ENCODE measurements at regions not wholly inside any gene's neighbourhood (a gene's known extent, or its start where the extent isn't known, plus 50 kb on each side); places are given as distances from the start of the nearest gene placed in this dataset.

GRCh38 chr2:156752042-156752441 is 315.9 kb downstream of the GPD2 start:
- WGBS, 2 donors, result 88 to 93% methylated on average over 2 of the region's 2 CpGs
- no peak for TF ChIP-seq POLR2A (IDR thresholded peaks at IDR 0.05)
- TF ChIP-seq CTCF (IDR thresholded peaks at IDR 0.05), result no peak
- Histone ChIP-seq H3K36me3 (ENCODE audit: low read depth, missing control alignments) (no peaks in the 10 kb centered on the region), H3K4me3 (no peak overlapping the region), H3K4me1 (no peaks in the 10 kb centered on the region), H3K27ac (no peak overlapping the region), H3K27me3 (no peaks in the 10 kb centered on the region), H3K9me3 (no peaks in the 10 kb centered on the region)
- intact Hi-C loops (cut with DNase I; ENCODE audit: low total_unique reads), result no loop called here
- DNase-seq, result no peak

DNA sequence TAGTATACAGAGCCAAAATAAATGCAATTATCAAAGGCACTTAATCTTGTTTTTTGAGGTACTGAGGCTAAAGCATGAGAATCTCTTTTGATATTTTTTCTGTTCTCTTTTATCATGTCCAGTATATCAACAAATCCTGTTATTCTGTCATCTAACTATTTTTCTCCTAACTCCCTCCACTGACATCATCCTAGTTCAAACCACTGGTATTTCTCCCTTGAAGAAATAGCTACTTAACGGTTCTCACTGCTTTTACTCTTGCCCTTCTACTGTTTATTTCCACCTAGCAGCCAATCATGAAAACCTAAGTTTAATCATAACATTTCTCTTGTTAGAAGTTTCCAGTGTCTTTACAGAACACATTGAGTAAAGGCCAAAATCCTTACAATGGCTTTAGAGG is 317.6 kb downstream of the GPD2 start:
- Histone ChIP-seq H3K4me3 (no peak overlapping the region), H3K9me3 (no peaks in the 10 kb centered on the region), H3K27me3 (no peaks in the 10 kb centered on the region), H3K4me1 (no peaks in the 10 kb centered on the region), H3K27ac (no peak overlapping the region), H3K36me3 (ENCODE audit: low read depth, missing control alignments) (no peaks in the 10 kb centered on the region)
- no peak for TF ChIP-seq CTCF (IDR thresholded peaks at IDR 0.05)
- TF ChIP-seq POLR2A (IDR thresholded peaks at IDR 0.05), result no peak
- WGBS, 2 donors, result 68 to 81% methylated on average over 1 of the region's 1 CpG
- intact Hi-C loops (cut with DNase I; ENCODE audit: low total_unique reads), result no loop called here
- DNase-seq, result no peak

DNA sequence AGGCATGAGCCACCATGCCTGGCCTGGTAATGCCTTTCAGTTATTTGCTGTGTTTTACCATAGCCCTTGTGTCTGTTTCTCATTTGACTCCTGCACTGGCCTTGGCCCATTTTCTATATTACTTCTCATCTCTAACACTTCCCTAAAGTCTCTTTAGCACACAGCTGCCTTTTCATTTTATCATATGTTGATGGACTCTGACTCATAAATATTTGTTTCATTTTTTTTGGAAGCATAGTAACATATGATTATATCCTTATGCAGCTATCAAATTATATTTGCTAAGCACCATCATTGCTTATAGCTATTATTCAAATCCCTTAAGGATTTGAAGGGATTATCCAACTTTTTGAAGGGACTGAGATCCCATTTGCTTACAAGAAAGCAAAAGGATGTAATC is 320.3 kb downstream of the GPD2 start:
- H3K4me1 ChIP-seq, result no peaks in the 10 kb centered on the region
- intact Hi-C loops (cut with DNase I; ENCODE audit: low total_unique reads), result no loop called here
- H3K36me3 ChIP-seq (ENCODE audit: low read depth, missing control alignments), result no peaks in the 10 kb centered on the region
- H3K9me3 ChIP-seq, result no peaks in the 10 kb centered on the region
- TF ChIP-seq CTCF (IDR thresholded peaks at IDR 0.05), result no peak
- no peak for TF ChIP-seq POLR2A (IDR thresholded peaks at IDR 0.05)
- H3K27ac ChIP-seq, result no peak overlapping the region
- no peaks in the 10 kb centered on the region for H3K27me3 ChIP-seq
- H3K4me3 ChIP-seq, result no peak overlapping the region
- no peak for DNase-seq

DNA sequence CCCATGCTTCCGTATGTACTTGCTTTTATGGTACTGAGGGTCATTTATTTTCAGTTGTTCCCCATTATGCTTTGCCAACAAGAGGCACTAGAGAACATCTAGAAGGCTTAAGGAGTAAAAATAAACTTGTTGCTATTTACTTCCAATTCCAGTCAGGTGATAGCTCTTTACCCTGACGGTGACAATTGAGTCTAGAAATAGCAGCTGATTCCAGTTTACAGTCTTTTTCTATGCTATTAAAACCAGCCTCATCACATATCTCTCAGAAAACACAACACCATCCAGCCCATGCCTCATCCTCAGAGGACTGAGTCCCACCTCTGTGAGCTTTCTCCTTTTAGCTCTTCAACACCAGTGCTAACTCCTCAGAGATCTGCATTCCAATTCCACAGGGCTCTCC is 327.0 kb downstream of the GPD2 start:
- no peak for DNase-seq
- Histone ChIP-seq H3K9me3 (no peaks in the 10 kb centered on the region), H3K27ac (no peak overlapping the region), H3K4me1 (no peaks in the 10 kb centered on the region), H3K4me3 (no peak overlapping the region), H3K27me3 (no peaks in the 10 kb centered on the region), H3K36me3 (ENCODE audit: low read depth, missing control alignments) (no peaks in the 10 kb centered on the region)
- intact Hi-C loops (cut with DNase I; ENCODE audit: low total_unique reads), result no loop called here
- 83 to 85% methylated on average over 2 of the region's 2 CpGs for WGBS, 2 donors
- TF ChIP-seq CTCF (IDR thresholded peaks at IDR 0.05), result no peak
- TF ChIP-seq POLR2A (IDR thresholded peaks at IDR 0.05), result no peak

DNA sequence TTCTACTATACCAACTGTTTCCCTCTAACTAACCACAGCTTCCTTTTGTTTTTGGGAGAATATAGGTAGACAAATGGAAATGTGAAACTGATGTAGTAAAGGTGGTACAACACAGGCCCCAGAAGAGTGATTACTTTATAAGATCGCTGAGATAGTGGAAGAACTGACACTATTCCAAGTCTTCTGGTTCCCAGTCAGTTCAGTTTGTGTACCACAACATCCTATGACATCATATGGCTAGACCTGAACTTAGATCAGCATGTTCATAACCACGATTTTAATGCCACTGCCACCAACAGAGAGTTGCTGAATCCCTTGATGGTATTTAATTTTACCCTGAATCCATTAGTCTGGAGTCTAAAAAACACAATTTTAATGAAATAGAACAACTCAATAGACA is 328.9 kb downstream of the GPD2 start:
- 74 to 77% methylated on average over 2 of the region's 2 CpGs for WGBS, 2 donors
- DNase-seq, result no peak
- Histone ChIP-seq H3K27ac (no peak overlapping the region), H3K4me1 (no peaks in the 10 kb centered on the region), H3K9me3 (no peaks in the 10 kb centered on the region), H3K27me3 (no peaks in the 10 kb centered on the region), H3K4me3 (no peak overlapping the region), H3K36me3 (ENCODE audit: low read depth, missing control alignments) (no peaks in the 10 kb centered on the region)
- TF ChIP-seq POLR2A (IDR thresholded peaks at IDR 0.05), result no peak
- TF ChIP-seq CTCF (IDR thresholded peaks at IDR 0.05), result no peak
- intact Hi-C loops (cut with DNase I; ENCODE audit: low total_unique reads), result no loop called here

Measured in testis (tissue), 2 donors.